Naive thymus-derived CD4-positive, alpha-beta T cell (primary cell): ENCODE measurements at regions not wholly inside any gene's neighbourhood (a gene's known extent, or its start where the extent isn't known, plus 50 kb on each side); places are given as distances from the start of the nearest gene placed in this dataset.

Source experiments
- ATAC-seq: fragments of 150-1000 bp; cut with Tn5 transposase; 2 replicates; pipeline ENCODE4 v1.10.0; 2021; ENCODE audit warnings: mild to moderate bottlenecking, moderate library complexity
- CTCF ChIA-PET: fragments of 350-600 bp; sonication (Branson Sonifier 250); formaldehyde crosslinking; loops from one replicate; lab custom pipeline; 2021; ENCODE audit warnings: antibody characterized with exemption; lab: Charles Lee
- POLR2A ChIA-PET: fragments of 350-600 bp; sonication (Branson Sonifier 250); formaldehyde crosslinking; loops from one replicate; lab custom pipeline; 2021; ENCODE audit warnings: antibody characterized with exemption, inconsistent platforms; lab: Charles Lee
- DNase-seq, 9 donors: peaks; one replicate each; pipeline versions ENCODE4 v3.0.0 to v3.0.0-alpha.2; 2020 to 2022; ENCODE audit warnings: mixed read lengths in 1 of 9
- H3K27ac ChIP-seq: one replicate; pipeline ENCODE4 v1.7.0; 2013; ENCODE audit warnings: mild to moderate bottlenecking, low read depth, low read length, moderate library complexity
- H3K27me3 ChIP-seq, 2 donors: one replicate each; pipeline ENCODE4 v1.7.0; 2013; ENCODE audit warnings: low read length in 2 of 2, mild to moderate bottlenecking in 2 of 2, moderate library complexity in 2 of 2; ENCODE audit not compliant: control insufficient read depth in 2 of 2, insufficient read depth in 2 of 2
- H3K36me3 ChIP-seq, 3 experiments: 1 replicate in 2 of 3; 2 replicates in 1 of 3; pipeline ENCODE4 v1.7.0; 2013; ENCODE audit warnings: low read length in 3 of 3, mild to moderate bottlenecking in 3 of 3, moderate library complexity in 1 of 3; ENCODE audit not compliant: insufficient read depth in 3 of 3, control insufficient read depth in 2 of 3
- H3K4me1 ChIP-seq, 2 donors: one replicate each; pipeline ENCODE4 v1.7.0; 2013; ENCODE audit warnings: low read length in 2 of 2, mild to moderate bottlenecking in 2 of 2, moderate library complexity in 1 of 2; ENCODE audit not compliant: control insufficient read depth in 2 of 2, insufficient read depth in 2 of 2
- H3K4me3 ChIP-seq: 2 replicates; pipeline ENCODE4 v1.7.0; 2013; ENCODE audit warnings: mild to moderate bottlenecking, low read length
- H3K9me3 ChIP-seq, 3 experiments: 1 replicate in 2 of 3; 2 replicates in 1 of 3; pipeline ENCODE4 v1.7.0; 2013; ENCODE audit warnings: low read length in 3 of 3; ENCODE audit not compliant: control insufficient read depth in 2 of 3
- H3K27ac Mint-ChIP-seq, 9 donors: one replicate each; pipeline ENCODE4 v1.8.0; 2020 to 2022; ENCODE audit warnings: mixed read lengths in 9 of 9, mild to moderate bottlenecking in 8 of 9, moderate library complexity in 5 of 9, inconsistent platforms in 2 of 9
- H3K27me3 Mint-ChIP-seq, 5 donors: one replicate each; pipeline ENCODE4 v1.8.0; 2021 to 2022; ENCODE audit warnings: mixed read lengths in 5 of 5, mild to moderate bottlenecking in 1 of 5
- H3K36me3 Mint-ChIP-seq, 5 donors: one replicate each; pipeline ENCODE4 v1.8.0; 2020 to 2022; ENCODE audit warnings: mixed read lengths in 5 of 5, mild to moderate bottlenecking in 3 of 5, inconsistent platforms in 1 of 5
- H3K4me1 Mint-ChIP-seq, 7 donors: one replicate each; pipeline ENCODE4 v1.8.0; 2020 to 2022; ENCODE audit warnings: mixed read lengths in 7 of 7, mild to moderate bottlenecking in 3 of 7, inconsistent platforms in 1 of 7
- H3K4me3 Mint-ChIP-seq, 10 donors: one replicate each; pipeline ENCODE4 v1.8.0; 2020 to 2022; ENCODE audit warnings: mild to moderate bottlenecking in 10 of 10, mixed read lengths in 10 of 10, moderate library complexity in 6 of 10, inconsistent platforms in 2 of 10
- H3K9me3 Mint-ChIP-seq, 11 donors: one replicate each; pipeline ENCODE4 v1.8.0; 2020 to 2022; ENCODE audit warnings: mixed read lengths in 11 of 11, mild to moderate bottlenecking in 4 of 11, inconsistent platforms in 1 of 11, moderate library complexity in 1 of 11
- intact Hi-C, 2 donors: fragments of 100-400 bp; cut with micrococcal nuclease; formaldehyde crosslinking; loops; one replicate each; pipeline ENCODE4 v1.15.1; 2023

- Mint-ChIP-seq H3K27ac (no peak overlapping the region), H3K36me3 (no peaks in the 10 kb centered on the region), H3K4me1 (peaks cover 0 to 4% (median 0%) of the 10 kb centered on the region in 7 donors), H3K27me3 (peaks cover 2 to 45% (median 28%) of the 10 kb centered on the region in 5 donors), H3K4me3 (no peak overlapping the region), H3K9me3 (peaks cover 0 to 3% (median 0%) of the 10 kb centered on the region in 11 donors)
- Histone ChIP-seq H3K27ac (no peak overlapping the region), H3K4me1 (no peaks in the 10 kb centered on the region), H3K36me3 (no peaks in the 10 kb centered on the region), H3K4me3 (no peak overlapping the region), H3K27me3 (no peaks in the 10 kb centered on the region), H3K9me3 (no peaks in the 10 kb centered on the region)
- ChIA-PET POLR2A (no interaction called here), CTCF (interaction anchor here (0.5 kb wide), 1 partner anchor 17 kb away, joined by 3 read pairs; no protein-coding TSS in a partner anchor)
- DNase-seq (no peak), ATAC-seq (no peak)
- intact Hi-C loops, result no loop called here
Observed at GRCh38 chr15:85886309-85886811, 91.6 kb upstream of the KLHL25 start.

- intact Hi-C loops, result no loop called here
- Mint-ChIP-seq H3K27me3 (peaks cover 4 to 43% (median 27%) of the 10 kb centered on the region in 5 donors), H3K9me3 (no peaks in the 10 kb centered on the region), H3K4me1 (peaks cover 0 to 4% (median 0%) of the 10 kb centered on the region in 7 donors), H3K36me3 (no peaks in the 10 kb centered on the region), H3K4me3 (no peak overlapping the region), H3K27ac (no peak overlapping the region)
- no peaks in the 10 kb centered on the region for H3K36me3 ChIP-seq
- ChIA-PET CTCF (no interaction called here), POLR2A (no interaction called here)
- H3K27me3 ChIP-seq, result no peaks in the 10 kb centered on the region
- no peaks in the 10 kb centered on the region for H3K9me3 ChIP-seq
- no peak overlapping the region for H3K4me3 ChIP-seq
- ATAC-seq (no peak), DNase-seq (no peak)
- no peaks in the 10 kb centered on the region for H3K4me1 ChIP-seq
- no peak overlapping the region for H3K27ac ChIP-seq
Observed at GRCh38 chr15:85889956-85890619, 95.4 kb upstream of the KLHL25 start.

GRCh38 chr15:85890620-85890980, 95.9 kb upstream of the KLHL25 start:
- DNase-seq (no peak), ATAC-seq (no peak)
- ChIA-PET CTCF (no interaction called here), POLR2A (no interaction called here)
- peaks cover 6 to 41% (median 25%) of the 10 kb centered on the region in 5 donors for H3K27me3 Mint-ChIP-seq
- Histone ChIP-seq H3K36me3 (no peaks in the 10 kb centered on the region), H3K4me1 (no peaks in the 10 kb centered on the region), H3K9me3 (no peaks in the 10 kb centered on the region), H3K4me3 (no peak overlapping the region), H3K27ac (no peak overlapping the region), H3K27me3 (no peaks in the 10 kb centered on the region)
- no peak overlapping the region for H3K4me3 Mint-ChIP-seq
- no peaks in the 10 kb centered on the region for H3K9me3 Mint-ChIP-seq
- H3K4me1 Mint-ChIP-seq, result peaks cover 0 to 4% (median 0%) of the 10 kb centered on the region in 7 donors
- no peaks in the 10 kb centered on the region for H3K36me3 Mint-ChIP-seq
- no peak overlapping the region for H3K27ac Mint-ChIP-seq
- intact Hi-C loops, result no loop called here

- no peaks in the 10 kb centered on the region for H3K9me3 ChIP-seq
- peaks cover 0 to under 1% of the 10 kb centered on the region in 2 donors for H3K27me3 ChIP-seq
- ATAC-seq, result no peak
- no peak overlapping the region for H3K4me3 Mint-ChIP-seq
- ChIA-PET CTCF (no interaction called here), POLR2A (no interaction called here)
- H3K4me1 Mint-ChIP-seq, result peaks cover 0 to 4% (median 2%) of the 10 kb centered on the region in 7 donors
- H3K27ac Mint-ChIP-seq, result peak overlapping the region in 1 of 9 donors; percentile 11
- DNase-seq, result no peak
- H3K27me3 Mint-ChIP-seq, result peaks cover 7 to 38% (median 30%) of the 10 kb centered on the region in 5 donors
- no peak overlapping the region for H3K27ac ChIP-seq
- no peaks in the 10 kb centered on the region for H3K36me3 Mint-ChIP-seq
- no peak overlapping the region for H3K4me3 ChIP-seq
- intact Hi-C loops, result no loop called here
- no peaks in the 10 kb centered on the region for H3K9me3 Mint-ChIP-seq
- no peaks in the 10 kb centered on the region for H3K36me3 ChIP-seq
- no peaks in the 10 kb centered on the region for H3K4me1 ChIP-seq
Observed at GRCh38 chr15:85891470-85891869, 96.7 kb upstream of the KLHL25 start.

- Histone ChIP-seq H3K4me1 (no peaks in the 10 kb centered on the region), H3K4me3 (no peak overlapping the region), H3K9me3 (no peaks in the 10 kb centered on the region), H3K27me3 (peaks cover 0 to 8% of the 10 kb centered on the region in 2 donors), H3K36me3 (no peaks in the 10 kb centered on the region), H3K27ac (no peak overlapping the region)
- intact Hi-C loops, result no loop called here
- no peak overlapping the region for H3K4me3 Mint-ChIP-seq
- H3K27me3 Mint-ChIP-seq, result peaks cover 7 to 40% (median 31%) of the 10 kb centered on the region in 5 donors
- ChIA-PET POLR2A (no interaction called here), CTCF (no interaction called here)
- peaks cover 0 to 4% (median 0%) of the 10 kb centered on the region in 11 donors for H3K9me3 Mint-ChIP-seq
- no peak overlapping the region for H3K27ac Mint-ChIP-seq
- ATAC-seq, result no peak
- no peak for DNase-seq
- H3K4me1 Mint-ChIP-seq, result peaks cover 0 to 11% (median 6%) of the 10 kb centered on the region in 7 donors
- no peaks in the 10 kb centered on the region for H3K36me3 Mint-ChIP-seq
Observed at GRCh38 chr15:85892232-85892631, 97.5 kb upstream of the KLHL25 start.

GRCh38 chr15:85897207-85897894, 102.6 kb upstream of the KLHL25 start:
- Histone ChIP-seq H3K27me3 (peaks cover 0 to 8% of the 10 kb centered on the region in 2 donors), H3K27ac (no peak overlapping the region), H3K4me1 (no peaks in the 10 kb centered on the region), H3K9me3 (no peaks in the 10 kb centered on the region), H3K36me3 (no peaks in the 10 kb centered on the region), H3K4me3 (no peak overlapping the region)
- no peaks in the 10 kb centered on the region for H3K36me3 Mint-ChIP-seq
- DNase-seq (no peak), ATAC-seq (no peak)
- H3K27ac Mint-ChIP-seq, result peak overlapping the region in 3 of 9 donors; percentile 8 to 88 (median 21)
- intact Hi-C loops, result no loop called here
- peaks cover 0 to 6% (median 0%) of the 10 kb centered on the region in 11 donors for H3K9me3 Mint-ChIP-seq
- ChIA-PET CTCF (no interaction called here), POLR2A (no interaction called here)
- peaks cover 0 to 17% (median 8%) of the 10 kb centered on the region in 7 donors for H3K4me1 Mint-ChIP-seq
- H3K4me3 Mint-ChIP-seq, result no peak overlapping the region
- H3K27me3 Mint-ChIP-seq, result peaks cover 14 to 47% (median 35%) of the 10 kb centered on the region in 5 donors
